Panc1 (cell line): ENCODE measurements at regions not wholly inside any gene's neighbourhood (a gene's known extent, or its start where the extent isn't known, plus 50 kb on each side); places are given as distances from the start of the nearest gene placed in this dataset.

ENCODE experiments used
- ATAC-seq: fragments of 200-7000 bp; cut with Tn5 transposase; 2 replicates; pipeline ENCODE4 v1.9.1; 2020; ENCODE audit warnings: mild to moderate bottlenecking, moderate library complexity
- BruUV-seq: library from RNA; stranded (reverse); fragments of 400-500 nt; replicated peaks from 2 replicates; lab custom pipeline; 2021; lab: Mats Ljungman, UMichigan
- CTCF ChIA-PET: fragments of 300-600 bp; sonication (Branson Sonifier 250); formaldehyde crosslinking; loops from one replicate; lab custom pipeline; 2022; ENCODE audit warnings: antibody characterized with exemption; lab: Charles Lee
- POLR2A ChIA-PET: fragments of 300-600 bp; sonication (Branson Sonifier 250); formaldehyde crosslinking; loops from one replicate; lab custom pipeline; 2022; ENCODE audit warnings: antibody characterized with exemption; lab: Charles Lee
- DNase-seq: peaks from one replicate; pipeline ENCODE4 v3.0.0-alpha.2; 2010; ENCODE audit warnings: low read depth, low spot score
- H3K27ac ChIP-seq: 2 replicates; pipeline ENCODE4 v1.5.1; 2011; ENCODE audit warnings: mild to moderate bottlenecking, low read length, inconsistent platforms
- H3K27me3 ChIP-seq: fragments of 200-500 bp; sonication (Bioruptor generic); 2 replicates; pipeline ENCODE4 v1.6.0; 2014; ENCODE audit warnings: low read length, inconsistent platforms; ENCODE audit not compliant: control insufficient read depth, insufficient read depth
- H3K36me3 ChIP-seq: fragments of 200-500 bp; sonication (Bioruptor generic); 2 replicates; pipeline ENCODE4 v1.5.1; 2014; ENCODE audit warnings: inconsistent platforms, mild to moderate bottlenecking, low read length, moderate library complexity; ENCODE audit not compliant: control insufficient read depth, insufficient read depth
- H3K4me1 ChIP-seq: 2 replicates; pipeline ENCODE4 v1.5.1; 2011; ENCODE audit warnings: inconsistent platforms, mild to moderate bottlenecking, low read length, moderate library complexity; ENCODE audit not compliant: control insufficient read depth, insufficient read depth
- H3K4me3 ChIP-seq, 2 experiments: 2 replicates each; pipeline ENCODE4 v1.5.1; 2011 to 2012; ENCODE audit warnings: low read depth in 2 of 2, low read length in 2 of 2, mild to moderate bottlenecking in 2 of 2, inconsistent platforms in 1 of 2, moderate library complexity in 1 of 2
- H3K9me3 ChIP-seq: fragments of 200-500 bp; sonication (Bioruptor generic); 2 replicates; pipeline ENCODE4 v1.5.1; 2014; ENCODE audit warnings: low read depth, mild to moderate bottlenecking, inconsistent platforms, low read length, moderate library complexity; ENCODE audit not compliant: control insufficient read depth, insufficient read depth
- POLR2AphosphoS5 ChIP-seq: IDR thresholded peaks from 2 replicates; pipeline ENCODE4 v1.6.1; 2012; ENCODE audit warnings: mild to moderate bottlenecking, low read depth, low read length, moderate library complexity
- SIN3A ChIP-seq: IDR thresholded peaks from 2 replicates; pipeline ENCODE4 v1.6.1; 2012; ENCODE audit warnings: low read depth, mild to moderate bottlenecking, low read length, moderate library complexity, borderline replicate concordance; ENCODE audit not compliant: insufficient read depth
- TCF7L2 ChIP-seq: IDR thresholded peaks from 2 replicates; pipeline ENCODE4 v1.6.1; 2011; ENCODE audit warnings: mild to moderate bottlenecking, low read depth, low read length, inconsistent platforms
- in situ Hi-C: cut with HindIII; loops from 2 replicates; pipeline ENCODE4 v1.10.0; 2016; ENCODE audit warnings: low sequenced_read_pairs, low pct_unique_long_range_greater_than_20kb
- intact Hi-C: fragments of 100-400 bp; cut with micrococcal nuclease; formaldehyde crosslinking; loops from one replicate; pipeline ENCODE4 v1.10.0; 2022; ENCODE audit not compliant: unreplicated experiment
- TF ChIP-seq, protein P1 (sequence below), 2 experiments: IDR thresholded peaks; 2 replicates each; pipeline ENCODE4 v1.6.1; 2011 to 2012; ENCODE audit warnings: low read depth in 2 of 2, control low read depth in 1 of 2, low read length in 1 of 2, mild to moderate bottlenecking in 1 of 2, moderate library complexity in 1 of 2; ENCODE audit not compliant: insufficient read depth in 1 of 2
- TF ChIP-seq, protein P2 (sequence below): fragments of 450-650 bp; IDR thresholded peaks from 2 replicates; pipeline ENCODE4 v1.5.1; 2017; ENCODE audit warnings: mild to moderate bottlenecking

DNA sequence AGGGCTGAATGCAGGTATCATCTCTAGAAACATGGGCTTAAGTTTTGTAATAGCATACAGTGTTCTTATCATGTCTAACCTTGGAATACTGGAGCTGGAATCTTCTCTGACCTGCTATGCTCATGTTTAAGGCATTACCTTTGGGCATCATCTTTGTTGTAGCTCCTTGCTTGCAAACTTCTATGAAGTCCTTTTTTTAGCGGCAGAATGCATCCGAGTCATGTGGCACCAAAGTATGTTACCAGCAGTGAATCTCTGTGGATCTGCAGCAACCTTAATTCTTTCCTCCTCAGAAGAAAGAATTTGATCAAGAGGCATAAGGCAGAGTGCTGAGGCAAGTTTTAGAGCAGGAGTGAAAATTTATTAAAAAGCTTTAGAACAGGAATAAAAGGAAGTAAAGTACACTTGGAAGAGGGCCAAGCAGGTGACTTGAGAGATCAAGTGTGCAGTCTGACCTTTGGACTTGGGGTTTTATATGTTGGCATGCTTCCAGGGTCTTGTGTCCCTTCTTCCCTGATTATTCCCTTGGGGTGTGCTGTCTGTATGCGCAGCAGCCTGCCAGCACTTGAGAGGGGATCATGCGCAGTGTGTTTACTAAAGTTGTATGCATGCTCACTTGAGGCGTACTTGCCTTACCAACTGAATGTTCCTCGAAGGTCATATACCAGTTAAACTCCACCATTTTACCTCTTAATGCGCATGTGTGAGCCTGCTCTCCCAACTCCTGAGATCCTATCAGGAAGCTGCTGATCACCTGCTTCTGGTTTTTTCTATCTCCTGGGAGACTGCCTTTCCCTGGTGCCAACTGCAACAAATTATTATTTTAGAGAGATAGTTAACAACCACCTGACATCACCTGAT, 115.5 kb downstream of the LACC1 start:
- Histone ChIP-seq H3K9me3 (no peaks in the 10 kb centered on the region), H3K36me3 (no peaks in the 10 kb centered on the region), H3K27ac (no peak overlapping the region), H3K4me1 (no peaks in the 10 kb centered on the region), H3K27me3 (no peaks in the 10 kb centered on the region), H3K4me3 (no peak overlapping the region)
- ChIA-PET POLR2A (no interaction called here), CTCF (no interaction called here)
- in situ Hi-C loops (no loop called here), intact Hi-C loops (no loop called here)
- ATAC-seq: no peak
- no peak for DNase-seq
- BruUV-seq: no TSS peak
- TF ChIP-seq TCF7L2 (no peak), POLR2AphosphoS5 (no peak), SIN3A (no peak)
- TF ChIP-seq, protein P1, sequence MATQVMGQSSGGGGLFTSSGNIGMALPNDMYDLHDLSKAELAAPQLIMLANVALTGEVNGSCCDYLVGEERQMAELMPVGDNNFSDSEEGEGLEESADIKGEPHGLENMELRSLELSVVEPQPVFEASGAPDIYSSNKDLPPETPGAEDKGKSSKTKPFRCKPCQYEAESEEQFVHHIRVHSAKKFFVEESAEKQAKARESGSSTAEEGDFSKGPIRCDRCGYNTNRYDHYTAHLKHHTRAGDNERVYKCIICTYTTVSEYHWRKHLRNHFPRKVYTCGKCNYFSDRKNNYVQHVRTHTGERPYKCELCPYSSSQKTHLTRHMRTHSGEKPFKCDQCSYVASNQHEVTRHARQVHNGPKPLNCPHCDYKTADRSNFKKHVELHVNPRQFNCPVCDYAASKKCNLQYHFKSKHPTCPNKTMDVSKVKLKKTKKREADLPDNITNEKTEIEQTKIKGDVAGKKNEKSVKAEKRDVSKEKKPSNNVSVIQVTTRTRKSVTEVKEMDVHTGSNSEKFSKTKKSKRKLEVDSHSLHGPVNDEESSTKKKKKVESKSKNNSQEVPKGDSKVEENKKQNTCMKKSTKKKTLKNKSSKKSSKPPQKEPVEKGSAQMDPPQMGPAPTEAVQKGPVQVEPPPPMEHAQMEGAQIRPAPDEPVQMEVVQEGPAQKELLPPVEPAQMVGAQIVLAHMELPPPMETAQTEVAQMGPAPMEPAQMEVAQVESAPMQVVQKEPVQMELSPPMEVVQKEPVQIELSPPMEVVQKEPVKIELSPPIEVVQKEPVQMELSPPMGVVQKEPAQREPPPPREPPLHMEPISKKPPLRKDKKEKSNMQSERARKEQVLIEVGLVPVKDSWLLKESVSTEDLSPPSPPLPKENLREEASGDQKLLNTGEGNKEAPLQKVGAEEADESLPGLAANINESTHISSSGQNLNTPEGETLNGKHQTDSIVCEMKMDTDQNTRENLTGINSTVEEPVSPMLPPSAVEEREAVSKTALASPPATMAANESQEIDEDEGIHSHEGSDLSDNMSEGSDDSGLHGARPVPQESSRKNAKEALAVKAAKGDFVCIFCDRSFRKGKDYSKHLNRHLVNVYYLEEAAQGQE (IDR thresholded peaks at IDR 0.05; ENCODE audit: insufficient read depth in 1 of 2, low read depth in 2 of 2, low read length in 1 of 2): no peak
- TF ChIP-seq, protein P2, sequence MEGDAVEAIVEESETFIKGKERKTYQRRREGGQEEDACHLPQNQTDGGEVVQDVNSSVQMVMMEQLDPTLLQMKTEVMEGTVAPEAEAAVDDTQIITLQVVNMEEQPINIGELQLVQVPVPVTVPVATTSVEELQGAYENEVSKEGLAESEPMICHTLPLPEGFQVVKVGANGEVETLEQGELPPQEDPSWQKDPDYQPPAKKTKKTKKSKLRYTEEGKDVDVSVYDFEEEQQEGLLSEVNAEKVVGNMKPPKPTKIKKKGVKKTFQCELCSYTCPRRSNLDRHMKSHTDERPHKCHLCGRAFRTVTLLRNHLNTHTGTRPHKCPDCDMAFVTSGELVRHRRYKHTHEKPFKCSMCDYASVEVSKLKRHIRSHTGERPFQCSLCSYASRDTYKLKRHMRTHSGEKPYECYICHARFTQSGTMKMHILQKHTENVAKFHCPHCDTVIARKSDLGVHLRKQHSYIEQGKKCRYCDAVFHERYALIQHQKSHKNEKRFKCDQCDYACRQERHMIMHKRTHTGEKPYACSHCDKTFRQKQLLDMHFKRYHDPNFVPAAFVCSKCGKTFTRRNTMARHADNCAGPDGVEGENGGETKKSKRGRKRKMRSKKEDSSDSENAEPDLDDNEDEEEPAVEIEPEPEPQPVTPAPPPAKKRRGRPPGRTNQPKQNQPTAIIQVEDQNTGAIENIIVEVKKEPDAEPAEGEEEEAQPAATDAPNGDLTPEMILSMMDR: no peak

DNA sequence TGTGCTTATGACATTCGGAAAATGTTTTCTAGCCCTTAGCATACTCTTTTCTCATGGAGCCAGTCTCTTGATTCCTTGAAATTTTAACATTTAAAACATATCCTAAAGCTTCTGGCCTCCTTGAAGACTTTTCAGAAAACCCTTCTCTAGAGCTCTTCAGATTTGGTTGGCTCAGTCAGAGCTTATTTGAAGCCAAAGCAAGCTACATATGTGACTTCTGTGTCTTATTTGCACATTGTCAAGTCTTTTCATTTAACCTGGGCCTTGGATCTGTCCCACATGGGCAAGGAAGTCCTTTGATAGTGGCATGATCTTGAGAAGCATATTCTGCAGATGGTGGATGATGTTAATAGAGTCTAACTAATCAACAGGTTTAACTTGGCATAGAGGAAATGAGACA, 116.5 kb downstream of the LACC1 start:
- H3K27ac ChIP-seq: no peak overlapping the region
- no peak overlapping the region for H3K4me3 ChIP-seq
- no peaks in the 10 kb centered on the region for H3K9me3 ChIP-seq
- CTCF ChIA-PET: no interaction called here
- no peaks in the 10 kb centered on the region for H3K36me3 ChIP-seq
- H3K27me3 ChIP-seq: no peaks in the 10 kb centered on the region
- in situ Hi-C loops: no loop called here
- no peaks in the 10 kb centered on the region for H3K4me1 ChIP-seq
- ATAC-seq: no peak
- TF ChIP-seq SIN3A: no peak
- TF ChIP-seq, protein P1 (IDR thresholded peaks at IDR 0.05; ENCODE audit: insufficient read depth in 1 of 2, low read depth in 2 of 2, low read length in 1 of 2): no peak
- no peak for TF ChIP-seq TCF7L2
- TF ChIP-seq POLR2AphosphoS5: no peak
- TF ChIP-seq, protein P2: no peak
- no peak for DNase-seq
- no TSS peak for BruUV-seq
- POLR2A ChIA-PET: no interaction called here
- intact Hi-C loops: no loop called here
